DND-41 (cell line): ENCODE measurements at regions not wholly inside any gene's neighbourhood (a gene's known extent, or its start where the extent isn't known, plus 50 kb on each side); places are given as distances from the start of the nearest gene placed in this dataset.

Experiments
- ATAC-seq: fragments of 200-7000 bp; cut with Tn5 transposase; 3 replicates; pipeline ENCODE4 v1.9.1; 2021; ENCODE audit warnings: low read depth; ENCODE audit not compliant: insufficient read depth
- DNase-seq: peaks from one replicate; pipeline ENCODE4 v3.0.0-alpha.2; 2020
- H2AFZ ChIP-seq: 2 replicates; pipeline ENCODE4 v1.6.0; 2012; ENCODE audit warnings: low read depth, low read length
- H3K27ac ChIP-seq: 2 replicates; pipeline ENCODE4 v1.5.1; 2012; ENCODE audit warnings: low read length, inconsistent platforms
- H3K27me3 ChIP-seq: fragments of 200-600 bp; sonication (generic); 2 replicates; pipeline ENCODE4 v1.6.0; 2012; ENCODE audit warnings: low read length, mild to moderate bottlenecking, inconsistent platforms; ENCODE audit not compliant: insufficient read depth, poor library complexity
- H3K36me3 ChIP-seq: 2 replicates; pipeline ENCODE4 v1.5.1; 2012; ENCODE audit warnings: low read length, inconsistent platforms; ENCODE audit not compliant: insufficient read depth
- H3K4me1 ChIP-seq: 2 replicates; pipeline ENCODE4 v1.5.1; 2012; ENCODE audit warnings: mild to moderate bottlenecking, low read length; ENCODE audit not compliant: insufficient read depth
- H3K4me2 ChIP-seq: 2 replicates; pipeline ENCODE4 v1.6.0; 2012; ENCODE audit warnings: mild to moderate bottlenecking, moderate library complexity, low read length, inconsistent platforms; ENCODE audit not compliant: insufficient read depth
- H3K4me3 ChIP-seq, 2 experiments: fragments of 200-600 bp in 1 of 2; shearing (Covaris generic) in 1 of 2; 2 replicates each; pipeline ENCODE4 v1.5.1; 2012 to 2016; ENCODE audit warnings: inconsistent platforms in 2 of 2, low read length in 2 of 2, mild to moderate bottlenecking in 2 of 2, low read depth in 1 of 2, moderate library complexity in 1 of 2
- H3K79me2 ChIP-seq: 2 replicates; pipeline ENCODE4 v1.6.0; 2012; ENCODE audit warnings: low read length, inconsistent platforms; ENCODE audit not compliant: insufficient read depth
- H3K9ac ChIP-seq: 2 replicates; pipeline ENCODE4 v1.6.0; 2012; ENCODE audit warnings: low read depth, mild to moderate bottlenecking, inconsistent platforms, low read length, moderate library complexity
- H3K9me3 ChIP-seq: 2 replicates; pipeline ENCODE4 v1.5.1; 2012; ENCODE audit warnings: low read length, moderate library complexity, mild to moderate bottlenecking, inconsistent platforms; ENCODE audit not compliant: insufficient read depth, severe bottlenecking
- H4K20me1 ChIP-seq: 2 replicates; pipeline ENCODE4 v1.6.0; 2012; ENCODE audit warnings: low read length; ENCODE audit not compliant: insufficient read depth
- CTCF ChIP-seq: IDR thresholded peaks from 2 replicates; pipeline ENCODE4 v1.5.1; 2012; ENCODE audit warnings: borderline replicate concordance, low read length, moderate library complexity, mild to moderate bottlenecking; ENCODE audit not compliant: poor library complexity, severe bottlenecking; ENCODE audit errors: extremely low read depth
- EZH2 ChIP-seq: IDR thresholded peaks from 3 replicates; pipeline ENCODE4 v1.6.1; 2012; ENCODE audit warnings: borderline replicate concordance, low read depth, mild to moderate bottlenecking, moderate library complexity, low read length, inconsistent platforms; ENCODE audit not compliant: severe bottlenecking

DNA sequence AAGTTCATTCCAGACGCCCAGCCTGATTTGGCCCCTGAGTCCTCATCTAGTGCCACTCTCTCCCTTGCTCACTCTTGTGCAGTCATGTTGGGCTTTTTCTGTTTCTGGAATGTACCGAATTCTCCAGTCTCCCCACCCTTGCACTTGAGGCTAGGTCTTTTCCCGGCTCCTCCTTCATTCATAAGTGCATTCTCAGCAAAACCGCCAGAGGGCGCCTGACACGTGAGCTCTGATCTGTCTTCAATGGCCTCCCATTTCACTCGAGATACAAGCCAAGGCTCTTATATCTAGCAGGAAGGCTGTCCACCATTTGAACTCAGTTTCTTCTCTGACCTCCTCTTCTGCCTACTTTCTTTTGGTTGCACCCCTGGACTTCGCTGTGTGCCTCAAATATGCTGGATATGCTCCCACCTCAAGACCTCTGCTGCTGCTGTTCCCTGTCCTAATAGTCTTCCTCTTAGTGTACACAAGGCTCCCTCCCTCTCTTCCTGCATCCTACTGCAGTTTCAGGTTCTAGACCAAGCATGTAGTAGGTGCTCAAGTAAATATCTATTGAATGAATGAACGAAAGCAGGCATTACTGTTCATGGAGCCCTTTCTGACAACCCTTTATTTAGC is 568.1 kb upstream of the WWC1 start:
- H3K27me3 ChIP-seq, result no peaks in the 10 kb centered on the region
- H3K9me3 ChIP-seq, result no peaks in the 10 kb centered on the region
- H3K27ac ChIP-seq, result no peak overlapping the region
- no peak overlapping the region; the same call in 1 of the 2 replicates for H3K4me2 ChIP-seq
- H3K4me3 ChIP-seq, result no peak overlapping the region
- no peaks in the 10 kb centered on the region for H3K79me2 ChIP-seq
- H3K36me3 ChIP-seq, result no peaks in the 10 kb centered on the region
- H3K4me1 ChIP-seq, result peaks cover 5% of the 10 kb centered on the region
- ATAC-seq (peak; percentile 96), DNase-seq (peak; percentile 69)
- H3K9ac ChIP-seq, result no peak overlapping the region
- no peaks in the 10 kb centered on the region for H4K20me1 ChIP-seq
- H2AFZ ChIP-seq, result peak overlapping the region; percentile 74
- TF ChIP-seq EZH2 (no peak), CTCF (peak; percentile 90)

- no peak overlapping the region for H3K4me2 ChIP-seq
These were observed 566.2 kb upstream of the WWC1 start for GRCh38 chr5:167725264-167725663.

GRCh38 chr5:167725741-167726140 is 565.7 kb upstream of the WWC1 start:
- Histone ChIP-seq H4K20me1 (no peaks in the 10 kb centered on the region), H3K36me3 (no peaks in the 10 kb centered on the region), H3K27ac (no peak overlapping the region), H2AFZ (no peak overlapping the region), H3K4me2 (no peak overlapping the region), H3K4me1 (peaks cover 5% of the 10 kb centered on the region), H3K9ac (no peak overlapping the region), H3K27me3 (no peaks in the 10 kb centered on the region), H3K4me3 (no peak overlapping the region), H3K9me3 (no peaks in the 10 kb centered on the region), H3K79me2 (no peaks in the 10 kb centered on the region)
- TF ChIP-seq EZH2, result no peak
- TF ChIP-seq CTCF, result no peak
- ATAC-seq (no peak), DNase-seq (no peak)

More at GRCh38 chr5:167725264-167725663, 566.2 kb upstream of the WWC1 start:
- H3K27me3 ChIP-seq, result no peaks in the 10 kb centered on the region
- no peak overlapping the region for H3K4me3 ChIP-seq
- DNase-seq (no peak), ATAC-seq (no peak)
- H3K79me2 ChIP-seq, result no peaks in the 10 kb centered on the region
- H3K36me3 ChIP-seq, result no peaks in the 10 kb centered on the region
- H3K27ac ChIP-seq, result no peak overlapping the region
- no peak for TF ChIP-seq CTCF
- H4K20me1 ChIP-seq, result no peaks in the 10 kb centered on the region
- no peak overlapping the region for H3K9ac ChIP-seq
- H2AFZ ChIP-seq, result no peak overlapping the region
- peaks cover 5% of the 10 kb centered on the region for H3K4me1 ChIP-seq
- H3K9me3 ChIP-seq, result no peaks in the 10 kb centered on the region
